ENCODE measurements at regions not wholly inside any gene's neighbourhood (a gene's known extent, or its start where the extent isn't known, plus 50 kb on each side); places are given as distances from the start of the nearest gene placed in this dataset.

DNA sequence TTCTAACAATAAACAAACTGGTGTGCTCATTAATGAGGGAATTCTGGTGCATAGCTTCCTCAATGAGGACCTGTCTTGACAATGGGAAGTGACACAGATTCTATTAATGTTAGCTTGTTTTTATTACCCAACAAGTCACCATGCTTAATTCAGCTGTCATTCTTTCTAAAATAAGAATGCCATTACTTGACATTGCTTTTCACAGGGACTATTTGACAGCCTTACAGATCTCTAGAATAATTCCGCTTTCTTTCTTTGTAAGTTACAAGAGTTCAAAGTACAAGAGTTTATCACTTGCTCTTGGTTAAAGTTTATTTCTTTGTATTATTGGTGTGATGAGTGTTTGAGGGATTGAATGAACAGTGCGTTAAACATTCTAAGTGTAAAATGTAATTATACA, 127.0 kb upstream of the COL5A2 start:
- no peak for TF ChIP-seq CTCF (conservative IDR thresholded peaks at IDR 0.05; ENCODE audit: low read depth, low read length)
- no peak for TF ChIP-seq POLR2A (IDR thresholded peaks at IDR 0.05; ENCODE audit: low read depth, low read length)
- no peak for TF ChIP-seq RAD21 (IDR thresholded peaks at IDR 0.05; ENCODE audit: low read length)
- TF ChIP-seq CEBPB (IDR thresholded peaks at IDR 0.05; ENCODE audit: low read depth, low read length) = no peak
- TF ChIP-seq RCOR1 (IDR thresholded peaks at IDR 0.05; ENCODE audit: insufficient replicate concordance, low read length) = no peak
- no peak for TF ChIP-seq MXI1 (IDR thresholded peaks at IDR 0.05; ENCODE audit: borderline replicate concordance, low read depth, low read length)
- TF ChIP-seq BHLHE40 (IDR thresholded peaks at IDR 0.05; ENCODE audit: low read depth, low read length) = no peak
- TF ChIP-seq RFX5 (IDR thresholded peaks at IDR 0.05; ENCODE audit: low read depth, low read length) = no peak

Measured in IMR-90 (cell line).